ENCODE measurements at regions not wholly inside any gene's neighbourhood (a gene's known extent, or its start where the extent isn't known, plus 50 kb on each side); places are given as distances from the start of the nearest gene placed in this dataset.

GRCh38 chr15:29398907-29399306, 129.3 kb upstream of the NSMCE3 start:
- POLR2A ChIA-PET: interaction anchor here (1.4 kb wide), 1 partner anchor 13 kb away, joined by 5 read pairs; no protein-coding TSS in a partner anchor
- Mint-ChIP-seq H3K4me3 (ENCODE audit: unreplicated experiment) (no peak overlapping the region), H3K4me1 (ENCODE audit: insufficient read depth, unreplicated experiment) (no peaks in the 10 kb centered on the region), H3K36me3 (ENCODE audit: insufficient read depth, unreplicated experiment) (no peaks in the 10 kb centered on the region), H3K27ac (ENCODE audit: low read depth, unreplicated experiment) (no peak overlapping the region), H3K9me3 (ENCODE audit: unreplicated experiment) (no peaks in the 10 kb centered on the region), H3K27me3 (ENCODE audit: insufficient read depth, unreplicated experiment) (peaks cover 44% of the 10 kb centered on the region)
- no peak for TF ChIP-seq CTCF (IDR thresholded peaks at IDR 0.05; ENCODE audit: unreplicated experiment)
- CTCF ChIA-PET: no interaction called here
- BruUV-seq (replicated peaks): no TSS peak
- DNase-seq (ENCODE audit: unreplicated experiment): no peak
- intact Hi-C loops (cut with micrococcal nuclease): no loop called here

- Mint-ChIP-seq H3K9me3 (ENCODE audit: unreplicated experiment) (peaks cover 8% of the 10 kb centered on the region), H3K27me3 (ENCODE audit: insufficient read depth, unreplicated experiment) (peaks cover 25% of the 10 kb centered on the region), H3K4me3 (ENCODE audit: unreplicated experiment) (no peak overlapping the region), H3K4me1 (ENCODE audit: insufficient read depth, unreplicated experiment) (no peaks in the 10 kb centered on the region), H3K36me3 (ENCODE audit: insufficient read depth, unreplicated experiment) (no peaks in the 10 kb centered on the region), H3K27ac (ENCODE audit: low read depth, unreplicated experiment) (no peak overlapping the region)
- DNase-seq (ENCODE audit: unreplicated experiment): no peak
- BruUV-seq (replicated peaks): no TSS peak
- intact Hi-C loops (cut with micrococcal nuclease): no loop called here
- TF ChIP-seq CTCF (IDR thresholded peaks at IDR 0.05; ENCODE audit: unreplicated experiment): no peak
- POLR2A ChIA-PET: interaction anchor here (0.6 kb wide), 1 partner anchor 9 kb away, joined by 3 read pairs; no protein-coding TSS in a partner anchor
- CTCF ChIA-PET: interaction anchor here (0.6 kb wide), 1 partner anchor 103 kb away, joined by 4 read pairs; no protein-coding TSS in a partner anchor
These were observed 126.7 kb upstream of the NSMCE3 start for GRCh38 chr15:29396176-29396811.

- CTCF ChIA-PET: no interaction called here
- intact Hi-C loops (cut with micrococcal nuclease): no loop called here
These were observed 123.8 kb upstream of the NSMCE3 start for GRCh38 chr15:29393443-29393842.

GRCh38 chr15:29392358-29392757, 122.7 kb upstream of the NSMCE3 start:
- Mint-ChIP-seq H3K4me1 (ENCODE audit: insufficient read depth, unreplicated experiment) (no peaks in the 10 kb centered on the region), H3K4me3 (ENCODE audit: unreplicated experiment) (no peak overlapping the region), H3K36me3 (ENCODE audit: insufficient read depth, unreplicated experiment) (no peaks in the 10 kb centered on the region), H3K9me3 (ENCODE audit: unreplicated experiment) (peaks cover 8% of the 10 kb centered on the region), H3K27ac (ENCODE audit: low read depth, unreplicated experiment) (no peak overlapping the region), H3K27me3 (ENCODE audit: insufficient read depth, unreplicated experiment) (peaks cover 21% of the 10 kb centered on the region)
- no peak for DNase-seq (ENCODE audit: unreplicated experiment)
- no peak for TF ChIP-seq CTCF (IDR thresholded peaks at IDR 0.05; ENCODE audit: unreplicated experiment)
- no TSS peak for BruUV-seq (replicated peaks)
- POLR2A ChIA-PET: no interaction called here
- CTCF ChIA-PET: interaction anchor here (0.6 kb wide), 1 partner anchor 40 kb away, joined by 4 read pairs; no protein-coding TSS in a partner anchor
- intact Hi-C loops (cut with micrococcal nuclease): no loop called here

More at GRCh38 chr15:29393443-29393842, 123.8 kb upstream of the NSMCE3 start:
- no TSS peak for BruUV-seq (replicated peaks)
- Mint-ChIP-seq H3K27ac (ENCODE audit: low read depth, unreplicated experiment) (no peak overlapping the region), H3K27me3 (ENCODE audit: insufficient read depth, unreplicated experiment) (peaks cover 21% of the 10 kb centered on the region), H3K4me1 (ENCODE audit: insufficient read depth, unreplicated experiment) (no peaks in the 10 kb centered on the region), H3K4me3 (ENCODE audit: unreplicated experiment) (no peak overlapping the region), H3K36me3 (ENCODE audit: insufficient read depth, unreplicated experiment) (no peaks in the 10 kb centered on the region), H3K9me3 (ENCODE audit: unreplicated experiment) (peaks cover 8% of the 10 kb centered on the region)
- TF ChIP-seq CTCF (IDR thresholded peaks at IDR 0.05; ENCODE audit: unreplicated experiment): no peak
- POLR2A ChIA-PET: no interaction called here
- no peak for DNase-seq (ENCODE audit: unreplicated experiment)
